ENCODE measurements at regions not wholly inside any gene's neighbourhood (a gene's known extent, or its start where the extent isn't known, plus 50 kb on each side); places are given as distances from the start of the nearest gene placed in this dataset.
A peak's percentile ranks its signal among the peaks of the same experiment; 100 is the strongest.
"Not testable (repeated sequence)": the region's sequence is repeated elsewhere in the genome, so short reads cannot be mapped to it uniquely, and the experiment has no call there.

GRCh38 chr1:239976130-239976968 lies 115.3 kb upstream of the FMN2 start:
- DNase-seq (ENCODE audit: low read depth in 2 of 3, low spot score in 1 of 3) = peak; percentile 12 to 40 (median 18)

- no peak for DNase-seq (ENCODE audit: low read depth in 2 of 3, low spot score in 1 of 3)
These were observed 114.3 kb upstream of the FMN2 start for GRCh38 chr1:239977416-239977815.

GRCh38 chr1:239979456-239979855 lies 112.2 kb upstream of the FMN2 start:
- DNase-seq (ENCODE audit: low read depth in 2 of 3, low spot score in 1 of 3) = no peak

GRCh38 chr1:239982762-239983161 lies 108.9 kb upstream of the FMN2 start:
- no peak for DNase-seq (ENCODE audit: low read depth in 2 of 3, low spot score in 1 of 3)

- no peak for DNase-seq (ENCODE audit: low read depth in 2 of 3, low spot score in 1 of 3)
These were observed 106.6 kb upstream of the FMN2 start for GRCh38 chr1:239985044-239985443.

GRCh38 chr1:239987103-239987745 lies 104.5 kb upstream of the FMN2 start:
- no peak for DNase-seq (ENCODE audit: low read depth in 2 of 3, low spot score in 1 of 3)

GRCh38 chr1:239989990-239990389 lies 101.7 kb upstream of the FMN2 start:
- DNase-seq (ENCODE audit: low read depth in 2 of 3, low spot score in 1 of 3) = no peak

DNA sequence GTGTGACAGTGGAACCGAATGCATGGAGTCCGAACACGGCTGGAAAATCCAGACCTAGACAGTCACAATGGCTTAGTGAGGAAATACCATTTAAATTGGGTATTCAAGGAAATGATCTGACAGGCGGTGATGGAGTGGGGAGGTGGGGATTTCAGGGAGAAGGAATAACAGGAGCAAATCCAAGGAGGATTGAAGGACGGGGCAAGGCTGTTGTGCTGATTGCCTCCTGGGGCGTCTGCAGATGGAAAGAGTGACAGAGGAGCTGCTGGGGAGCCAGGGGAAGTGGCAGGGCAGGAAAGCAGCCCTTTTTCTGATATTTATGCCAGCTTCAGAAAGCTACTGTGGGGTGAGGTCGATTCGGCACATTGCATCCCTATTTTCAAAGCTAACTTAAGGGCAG lies 99.1 kb upstream of the FMN2 start:
- DNase-seq (ENCODE audit: low read depth in 2 of 3, low spot score in 1 of 3) = not testable (repeated sequence)

DNA sequence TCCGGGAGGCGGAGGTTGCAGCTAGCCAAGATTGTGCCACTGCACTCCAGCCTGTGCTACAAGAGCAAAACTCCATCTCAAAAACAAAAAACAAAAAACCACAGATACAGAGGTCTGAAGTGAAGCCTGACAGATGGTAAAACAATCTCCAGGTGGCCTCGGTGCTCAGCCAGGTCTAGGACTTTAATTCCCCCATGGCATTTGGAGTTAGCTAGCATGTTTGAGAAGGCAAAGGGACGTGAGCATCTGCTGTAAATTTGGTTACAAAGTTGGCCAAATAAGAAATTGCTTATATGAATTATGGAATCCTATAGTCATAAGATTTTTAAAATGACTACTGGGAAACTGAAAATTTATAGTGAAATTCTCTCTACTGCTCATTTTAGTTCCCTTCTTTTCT lies 98.3 kb upstream of the FMN2 start:
- DNase-seq (ENCODE audit: low read depth in 2 of 3, low spot score in 1 of 3) = no peak

- no peak for DNase-seq (ENCODE audit: low read depth in 2 of 3, low spot score in 1 of 3)
These were observed 96.4 kb upstream of the FMN2 start for GRCh38 chr1:239995281-239995680.

DNA sequence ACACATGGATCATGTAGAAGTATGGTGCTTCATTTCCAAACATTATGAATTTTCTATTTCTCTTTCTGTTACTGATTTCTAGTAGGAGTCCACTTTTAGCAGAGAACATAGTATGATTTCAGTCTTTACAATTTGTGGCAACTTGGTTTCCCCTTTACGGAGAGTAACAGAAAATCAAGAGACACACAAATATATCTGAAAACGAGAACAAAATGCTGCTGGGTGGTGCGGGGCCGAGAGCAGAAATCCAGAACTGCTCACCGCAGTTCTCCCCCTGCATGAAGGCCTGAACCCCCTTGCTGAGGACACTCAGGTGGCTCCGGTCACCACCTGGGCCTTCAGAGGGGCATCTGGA lies 94.5 kb upstream of the FMN2 start:
- no peak for DNase-seq (ENCODE audit: low read depth in 2 of 3, low spot score in 1 of 3)

DNA sequence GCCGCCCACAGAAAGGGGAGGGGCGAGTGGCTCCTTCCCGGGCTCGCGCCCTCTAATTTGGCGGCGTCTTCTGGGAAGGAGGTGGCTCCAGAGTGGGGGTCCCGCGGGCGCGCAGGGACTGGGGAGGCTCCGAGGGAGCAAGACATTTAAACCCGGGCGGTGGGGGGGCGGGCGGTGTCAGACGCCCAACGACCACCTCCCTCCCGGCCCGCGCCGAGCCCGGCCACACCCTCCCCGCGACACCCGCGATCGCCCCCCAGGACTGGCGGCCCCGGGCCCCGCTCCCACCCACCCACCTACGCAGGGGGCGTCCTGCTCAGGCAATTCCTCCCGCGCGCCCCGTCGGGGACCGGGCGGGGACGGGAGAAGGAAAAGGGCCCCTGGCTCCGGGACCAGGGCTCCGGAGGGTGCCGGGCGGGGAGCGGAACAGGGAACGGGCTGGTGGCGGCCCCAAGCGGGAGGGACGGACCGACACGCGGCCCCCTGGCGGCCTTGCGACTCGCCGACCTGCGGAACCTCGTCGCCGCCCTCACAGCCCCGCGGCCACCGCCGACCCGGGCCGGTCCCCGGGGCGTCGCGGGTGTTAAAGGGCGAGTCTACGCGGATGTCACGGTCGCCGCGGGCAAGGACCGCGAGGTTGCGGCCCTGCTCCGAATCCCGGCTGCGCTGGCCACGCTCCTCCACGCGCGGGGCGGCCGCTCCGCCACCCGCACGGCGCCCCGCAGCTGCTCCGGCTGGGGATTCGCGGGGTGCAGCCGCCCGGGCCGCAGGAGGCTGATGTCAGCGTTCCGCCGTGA lies 94.0 kb upstream of the FMN2 start:
- DNase-seq (ENCODE audit: low read depth in 2 of 3, low spot score in 1 of 3) = peak in 1 of 3 donors; percentile 13

GRCh38 chr1:239998312-239998649 lies 93.4 kb upstream of the FMN2 start:
- DNase-seq (ENCODE audit: low read depth in 2 of 3, low spot score in 1 of 3) = no peak

- DNase-seq (ENCODE audit: low read depth in 2 of 3, low spot score in 1 of 3) = no peak
These were observed 92.5 kb upstream of the FMN2 start for GRCh38 chr1:239999170-239999569.

GRCh38 chr1:240000634-240001033 lies 91.0 kb upstream of the FMN2 start:
- no peak for DNase-seq (ENCODE audit: low read depth in 2 of 3, low spot score in 1 of 3)

- DNase-seq (ENCODE audit: low read depth in 2 of 3, low spot score in 1 of 3) = no peak
These were observed 90.4 kb upstream of the FMN2 start for GRCh38 chr1:240001177-240001740.

- DNase-seq (ENCODE audit: low read depth in 2 of 3, low spot score in 1 of 3) = no peak
These were observed 87.5 kb upstream of the FMN2 start for GRCh38 chr1:240004086-240004749.

GRCh38 chr1:240005997-240006650 lies 85.6 kb upstream of the FMN2 start:
- no peak for DNase-seq (ENCODE audit: low read depth in 2 of 3, low spot score in 1 of 3)

GRCh38 chr1:240008298-240008697 lies 83.4 kb upstream of the FMN2 start:
- no peak for DNase-seq (ENCODE audit: low read depth in 2 of 3, low spot score in 1 of 3)

GRCh38 chr1:240014051-240014450 lies 77.6 kb upstream of the FMN2 start:
- DNase-seq (ENCODE audit: low read depth in 2 of 3, low spot score in 1 of 3) = no peak

GRCh38 chr1:240018617-240019016 lies 73.1 kb upstream of the FMN2 start:
- DNase-seq (ENCODE audit: low read depth in 2 of 3, low spot score in 1 of 3) = no peak
